Islet of Langerhans (tissue), 1 donor: ENCODE measurements at regions not wholly inside any gene's neighbourhood (a gene's known extent, or its start where the extent isn't known, plus 50 kb on each side); places are given as distances from the start of the nearest gene placed in this dataset.
"Not testable (repeated sequence)": the region's sequence is repeated elsewhere in the genome, so short reads cannot be mapped to it uniquely, and the experiment has no call there.

Experiments
- FAIRE-seq: peaks from one replicate; lab custom pipeline; 2011; peaks lifted over from hg19 to GRCh38; lab: Jason Lieb, UNC

GRCh38 chr10:30731963-30732362 is 102.4 kb upstream of the LYZL2 start:
- FAIRE-seq = no peak

GRCh38 chr10:30730306-30730705 is 100.8 kb upstream of the LYZL2 start:
- FAIRE-seq = no peak

GRCh38 chr10:30728766-30729165 is 99.2 kb upstream of the LYZL2 start:
- no peak for FAIRE-seq

GRCh38 chr10:30728127-30728526 is 98.6 kb upstream of the LYZL2 start:
- FAIRE-seq = no peak

GRCh38 chr10:30727524-30727923 is 98.0 kb upstream of the LYZL2 start:
- no peak for FAIRE-seq

GRCh38 chr10:30726783-30727414 is 97.3 kb upstream of the LYZL2 start:
- FAIRE-seq = not testable (repeated sequence)

GRCh38 chr10:30725661-30726060 is 96.1 kb upstream of the LYZL2 start:
- FAIRE-seq = no peak

- no peak for FAIRE-seq
Measured at GRCh38 chr10:30724296-30724695, 94.7 kb upstream of the LYZL2 start.

- FAIRE-seq = no peak
Measured at GRCh38 chr10:30722956-30723620, 93.5 kb upstream of the LYZL2 start.

- no peak for FAIRE-seq
Measured at GRCh38 chr10:30719832-30720231, 90.3 kb upstream of the LYZL2 start.

- FAIRE-seq = no peak
Measured at GRCh38 chr10:30709700-30710358, 80.3 kb upstream of the LYZL2 start.

GRCh38 chr10:30709229-30709628 is 79.7 kb upstream of the LYZL2 start:
- no peak for FAIRE-seq

- FAIRE-seq = no peak
Measured at GRCh38 chr10:30708234-30708633, 78.7 kb upstream of the LYZL2 start.

- FAIRE-seq = not testable (repeated sequence)
Measured at GRCh38 chr10:30706189-30706588, 76.6 kb upstream of the LYZL2 start.

GRCh38 chr10:30705625-30706149 is 76.1 kb upstream of the LYZL2 start:
- no peak for FAIRE-seq

GRCh38 chr10:30705101-30705624 is 75.6 kb upstream of the LYZL2 start:
- no peak for FAIRE-seq

- not testable (repeated sequence) for FAIRE-seq
Measured at GRCh38 chr10:30704601-30705100, 75.1 kb upstream of the LYZL2 start.

GRCh38 chr10:30704026-30704600 is 74.6 kb upstream of the LYZL2 start:
- FAIRE-seq = no peak

GRCh38 chr10:30703446-30703845 is 73.9 kb upstream of the LYZL2 start:
- not testable (repeated sequence) for FAIRE-seq

- no peak for FAIRE-seq
Measured at GRCh38 chr10:30702860-30703259, 73.3 kb upstream of the LYZL2 start.

- FAIRE-seq = peak; percentile 60
Measured at GRCh38 chr10:30701451-30702173, 72.1 kb upstream of the LYZL2 start.

- no peak for FAIRE-seq
Measured at GRCh38 chr10:30697806-30698205, 68.3 kb upstream of the LYZL2 start.
